Ramos (cell line): ENCODE measurements at regions not wholly inside any gene's neighbourhood (a gene's known extent, or its start where the extent isn't known, plus 50 kb on each side); places are given as distances from the start of the nearest gene placed in this dataset.

Source experiments
- in situ Hi-C: fragments of 300-500 bp; cut with MboI; formaldehyde crosslinking; loops from one replicate; pipeline ENCODE4 v1.14.3; 2022; ENCODE audit warnings: low sequenced_read_pairs; ENCODE audit not compliant: unreplicated experiment

DNA sequence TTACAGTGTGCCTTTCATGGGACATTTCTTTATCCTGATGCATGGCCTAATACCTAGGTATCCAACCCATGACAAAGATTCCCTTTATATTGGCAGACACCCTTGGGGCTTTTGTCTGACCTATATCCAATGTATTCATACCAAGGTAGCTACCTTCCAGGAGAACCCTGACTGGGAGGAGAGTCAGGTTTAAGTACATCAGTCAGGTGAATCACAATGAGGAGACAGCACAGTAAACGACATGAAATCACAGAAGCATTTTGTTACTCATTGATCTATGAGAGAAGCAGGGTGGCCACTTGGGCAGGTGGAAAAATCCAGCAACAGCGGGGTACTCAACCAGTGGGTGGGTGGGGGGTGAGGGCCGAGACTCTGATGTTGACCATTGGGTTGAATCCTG lies 527.4 kb upstream of the ATXN8OS start:
- in situ Hi-C loops = no loop called here

- in situ Hi-C loops = no loop called here
Measured at GRCh38 chr13:69579351-69579750, 528.3 kb upstream of the ATXN8OS start.

DNA sequence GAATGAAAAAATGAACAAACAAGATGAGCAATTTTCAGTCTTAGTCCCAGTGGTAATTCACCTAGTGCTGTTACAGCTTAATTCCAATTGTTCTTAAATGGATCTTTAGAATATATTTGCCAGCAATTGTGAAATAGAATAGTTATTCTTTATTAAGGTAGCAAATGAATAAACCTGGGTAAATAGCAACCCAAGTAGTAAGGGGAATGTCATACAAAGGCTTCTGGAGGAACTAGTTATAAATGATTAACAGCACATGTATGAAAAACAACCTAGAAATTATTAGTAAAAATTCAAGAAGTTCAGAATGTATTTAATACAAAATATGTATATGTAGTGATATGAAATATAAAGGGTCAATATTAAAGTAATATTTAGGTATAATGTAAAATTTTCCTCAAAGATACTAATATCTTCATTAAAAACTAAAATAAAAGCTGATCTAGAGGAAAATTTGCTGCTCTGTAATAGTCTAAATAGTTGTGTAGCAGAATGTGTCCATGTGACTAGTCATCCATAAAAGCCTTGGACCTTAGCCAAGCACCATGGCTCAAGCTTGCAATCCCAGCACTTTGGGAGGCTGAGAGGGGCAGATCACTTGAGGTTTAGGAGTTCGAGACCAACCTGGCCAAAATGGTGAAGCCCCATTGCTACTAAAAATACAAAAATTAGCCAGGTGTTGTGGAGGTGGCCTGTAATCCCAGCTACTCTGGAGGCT lies 535.9 kb upstream of the ATXN8OS start:
- in situ Hi-C loops = no loop called here

DNA sequence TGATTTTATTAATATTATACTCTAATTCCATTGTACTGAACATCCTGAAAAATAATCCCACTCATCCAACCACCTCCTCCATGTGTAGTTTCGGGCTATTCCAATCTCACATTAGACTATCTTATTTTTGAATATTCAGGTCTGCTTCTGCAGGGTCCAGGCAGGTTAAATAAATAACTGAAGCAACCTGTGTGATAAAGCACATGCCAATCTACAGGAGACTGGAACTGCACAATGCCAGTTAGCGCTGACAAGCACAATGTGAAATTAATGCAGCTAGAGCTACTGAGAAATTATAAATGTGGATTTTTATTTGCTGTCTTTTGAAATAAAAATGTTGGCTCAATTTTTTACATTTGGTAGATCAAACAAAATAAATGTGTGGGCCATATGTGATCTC lies 540.1 kb upstream of the ATXN8OS start:
- in situ Hi-C loops = no loop called here

GRCh38 chr13:69566104-69566716 lies 541.4 kb upstream of the ATXN8OS start:
- in situ Hi-C loops = no loop called here

- in situ Hi-C loops = no loop called here
Measured at GRCh38 chr13:69565334-69565733, 542.3 kb upstream of the ATXN8OS start.

DNA sequence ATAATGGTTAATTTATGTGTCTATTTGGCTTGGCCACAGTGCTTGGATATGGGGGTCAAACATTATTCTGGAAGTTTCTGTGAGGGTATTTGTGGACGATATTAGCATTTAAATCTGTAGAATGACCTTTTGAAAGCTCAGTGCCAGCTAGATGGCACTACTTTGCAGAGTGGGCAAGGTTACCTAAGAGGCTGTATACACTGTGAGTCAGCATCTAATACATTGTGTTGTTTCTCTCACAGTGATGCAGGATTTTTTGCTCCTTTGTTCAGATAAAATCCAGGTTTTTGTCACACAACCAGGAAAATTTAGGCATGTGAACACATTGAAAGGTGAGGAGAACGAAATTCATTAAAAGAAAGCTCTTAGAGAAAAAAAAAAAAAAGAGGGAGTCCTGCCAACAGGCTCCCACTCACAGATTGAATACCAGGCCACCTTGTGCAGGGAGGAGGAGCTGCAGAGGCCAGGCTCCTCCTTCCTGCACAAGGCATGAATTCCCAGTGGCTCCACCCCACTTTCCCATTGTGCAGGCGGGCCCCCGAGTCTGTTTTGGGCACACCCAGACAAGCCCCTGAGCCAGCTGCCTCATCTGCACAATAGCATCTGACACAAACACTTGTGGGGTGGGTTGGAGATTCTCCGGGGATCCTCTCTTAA lies 551.0 kb upstream of the ATXN8OS start:
- in situ Hi-C loops = no loop called here

GRCh38 chr13:69553976-69554375 lies 553.6 kb upstream of the ATXN8OS start:
- in situ Hi-C loops = no loop called here

GRCh38 chr13:69551193-69551592 lies 556.4 kb upstream of the ATXN8OS start:
- in situ Hi-C loops = no loop called here

DNA sequence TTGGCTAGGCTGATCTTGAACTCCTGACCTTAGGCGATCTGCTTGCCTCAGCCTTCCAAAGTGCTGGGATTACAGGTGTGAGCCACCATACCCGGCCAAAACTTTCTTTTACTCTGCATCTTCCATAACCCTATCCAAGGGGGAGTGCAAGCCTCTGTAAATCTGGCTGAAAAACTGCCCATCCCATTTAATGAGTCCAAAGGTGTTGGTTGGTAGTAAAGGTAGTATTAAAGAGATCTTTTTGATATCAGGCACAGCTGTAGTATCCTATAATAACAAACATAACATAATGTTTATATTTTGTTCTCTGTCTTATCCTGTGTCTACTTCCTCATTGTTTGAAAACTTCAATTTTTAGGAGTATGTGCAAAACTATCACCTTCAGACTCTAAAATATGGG lies 559.8 kb upstream of the ATXN8OS start:
- in situ Hi-C loops = loop anchor here (25.0 kb wide), 1 partner anchor 315 kb away; no protein-coding TSS in a partner anchor

GRCh38 chr13:69545551-69545950 lies 562.1 kb upstream of the ATXN8OS start:
- in situ Hi-C loops = loop anchor here (25.0 kb wide), 1 partner anchor 317 kb away; no protein-coding TSS in a partner anchor

- in situ Hi-C loops = loop anchor here (25.0 kb wide), 1 partner anchor 338 kb away; no protein-coding TSS in a partner anchor
Measured at GRCh38 chr13:69524459-69525150, 583.0 kb upstream of the ATXN8OS start.

GRCh38 chr13:69496981-69497380 lies 610.6 kb upstream of the ATXN8OS start:
- in situ Hi-C loops = no loop called here

DNA sequence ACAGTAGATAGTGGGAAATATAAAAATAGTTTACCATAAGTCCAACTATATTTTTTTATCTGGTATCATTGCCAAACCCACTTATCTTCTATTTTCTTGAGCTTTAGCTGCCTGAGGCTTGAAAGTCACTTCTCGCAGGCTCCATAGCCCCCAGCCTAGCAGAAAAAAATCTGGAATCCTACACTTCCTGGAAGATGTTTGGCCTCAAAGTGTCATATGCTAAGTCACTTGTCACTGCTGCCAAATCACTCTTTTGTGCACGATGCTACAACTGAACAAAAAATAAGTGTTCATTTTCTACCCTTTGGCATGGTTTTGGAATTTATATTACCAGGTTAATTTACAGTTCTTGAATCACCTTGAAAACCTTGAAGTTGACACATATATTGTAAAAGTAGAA lies 612.5 kb upstream of the ATXN8OS start:
- in situ Hi-C loops = no loop called here

GRCh38 chr13:69487576-69487975 lies 620.0 kb upstream of the ATXN8OS start:
- in situ Hi-C loops = no loop called here

GRCh38 chr13:69485991-69486592 lies 621.5 kb upstream of the ATXN8OS start:
- in situ Hi-C loops = no loop called here

GRCh38 chr13:69477451-69477850 lies 630.2 kb upstream of the ATXN8OS start:
- in situ Hi-C loops = no loop called here

GRCh38 chr13:69474011-69474685 lies 633.5 kb upstream of the ATXN8OS start:
- in situ Hi-C loops = no loop called here

- in situ Hi-C loops = no loop called here
Measured at GRCh38 chr13:69468624-69469023, 639.0 kb upstream of the ATXN8OS start.

- in situ Hi-C loops = no loop called here
Measured at GRCh38 chr13:69461397-69461796, 646.2 kb upstream of the ATXN8OS start.
